ENCODE measurements at regions not wholly inside any gene's neighbourhood (a gene's known extent, or its start where the extent isn't known, plus 50 kb on each side); places are given as distances from the start of the nearest gene placed in this dataset.

- 82 to 84% methylated on average over 3 of the region's 3 CpGs for WGBS, 2 donors
These were observed 83.2 kb upstream of the OGFRL1 start for GRCh38 chr6:71205336-71205956.

GRCh38 chr6:71206089-71206488 lies 82.5 kb upstream of the OGFRL1 start:
- intact Hi-C loops (cut with DNase I): no loop called here
- Histone ChIP-seq H3K9me3 (no peaks in the 10 kb centered on the region), H3K4me1 (no peaks in the 10 kb centered on the region), H3K36me3 (no peaks in the 10 kb centered on the region), H3K4me3 (no peak overlapping the region), H3K27ac (no peak overlapping the region), H3K27me3 (no peaks in the 10 kb centered on the region)
- TF ChIP-seq CTCF (IDR thresholded peaks at IDR 0.05): no peak
- ATAC-seq (no peak), DNase-seq (no peak)
- 92 to 95% methylated on average over 2 of the region's 2 CpGs for WGBS, 2 donors

More at GRCh38 chr6:71205336-71205956, 83.2 kb upstream of the OGFRL1 start:
- intact Hi-C loops (cut with DNase I): no loop called here
- Histone ChIP-seq H3K36me3 (no peaks in the 10 kb centered on the region), H3K4me1 (no peaks in the 10 kb centered on the region), H3K9me3 (no peaks in the 10 kb centered on the region), H3K27me3 (no peaks in the 10 kb centered on the region), H3K4me3 (no peak overlapping the region), H3K27ac (no peak overlapping the region)
- TF ChIP-seq CTCF (IDR thresholded peaks at IDR 0.05): no peak
- no peak for DNase-seq
- ATAC-seq: no peak

- H3K9me3 ChIP-seq: no peaks in the 10 kb centered on the region
- intact Hi-C loops (cut with DNase I): no loop called here
- no peak overlapping the region for H3K27ac ChIP-seq
- H3K4me1 ChIP-seq: no peaks in the 10 kb centered on the region
- no peak for DNase-seq
- H3K27me3 ChIP-seq: no peaks in the 10 kb centered on the region
- 49 to 71% methylated on average over 1 of the region's 1 CpG for WGBS, 2 donors
- no peak for TF ChIP-seq CTCF (IDR thresholded peaks at IDR 0.05)
- H3K4me3 ChIP-seq: no peak overlapping the region
- ATAC-seq: no peak
- H3K36me3 ChIP-seq: no peaks in the 10 kb centered on the region
These were observed 79.4 kb upstream of the OGFRL1 start for GRCh38 chr6:71209206-71209605.

GRCh38 chr6:71209626-71210025 lies 79.0 kb upstream of the OGFRL1 start:
- no peak for TF ChIP-seq CTCF (IDR thresholded peaks at IDR 0.05)
- Histone ChIP-seq H3K27me3 (no peaks in the 10 kb centered on the region), H3K36me3 (no peaks in the 10 kb centered on the region), H3K4me1 (no peaks in the 10 kb centered on the region), H3K9me3 (no peaks in the 10 kb centered on the region), H3K27ac (no peak overlapping the region), H3K4me3 (no peak overlapping the region)
- intact Hi-C loops (cut with DNase I): no loop called here
- ATAC-seq (no peak), DNase-seq (no peak)
